T47D (cell line): ENCODE measurements at regions not wholly inside any gene's neighbourhood (a gene's known extent, or its start where the extent isn't known, plus 50 kb on each side); places are given as distances from the start of the nearest gene placed in this dataset.

Experiments used
- DNase-seq, 2 experiments: peaks; one replicate each; pipeline versions ENCODE4 v3.0.0 to v3.0.0-alpha.2; 2011 to 2012; ENCODE audit warnings: low read depth in 1 of 2, low spot score in 1 of 2
- JUND ChIP-seq: IDR thresholded peaks from 2 replicates; pipeline ENCODE4 v1.6.1; 2012; ENCODE audit warnings: low read depth
- in situ Hi-C: cut with HindIII; loops from 2 replicates; pipeline ENCODE4 v1.10.0; 2016; ENCODE audit warnings: low sequenced_read_pairs, low pct_unique_long_range_greater_than_20kb

GRCh38 chr18:33517950-33518349, 60.1 kb upstream of the ASXL3 start:
- in situ Hi-C loops, result no loop called here
- no peak for DNase-seq
- no peak for TF ChIP-seq JUND

- no peak for TF ChIP-seq JUND
- DNase-seq, result no peak
- in situ Hi-C loops, result no loop called here
Measured at GRCh38 chr18:33513027-33513426, 65.0 kb upstream of the ASXL3 start.

GRCh38 chr18:33507019-33507418, 66.5 kb upstream of the CCDC178 start:
- in situ Hi-C loops, result no loop called here
- no peak for TF ChIP-seq JUND
- DNase-seq, result no peak

- in situ Hi-C loops, result no loop called here
- no peak for TF ChIP-seq JUND
Measured at GRCh38 chr18:33505798-33506197, 65.3 kb upstream of the CCDC178 start.

GRCh38 chr18:33505297-33505696, 64.8 kb upstream of the CCDC178 start:
- TF ChIP-seq JUND, result no peak
- in situ Hi-C loops, result no loop called here
- DNase-seq, result no peak

More at GRCh38 chr18:33505798-33506197, 65.3 kb upstream of the CCDC178 start:
- DNase-seq, result no peak

GRCh38 chr18:33495278-33495677, 54.8 kb upstream of the CCDC178 start:
- no peak for TF ChIP-seq JUND
- peak; percentile 11 to 59 for DNase-seq
- in situ Hi-C loops, result no loop called here
